ENCODE measurements at regions not wholly inside any gene's neighbourhood (a gene's known extent, or its start where the extent isn't known, plus 50 kb on each side); places are given as distances from the start of the nearest gene placed in this dataset.
"Not testable (repeated sequence)": the region's sequence is repeated elsewhere in the genome, so short reads cannot be mapped to it uniquely, and the experiment has no call there.

DNA sequence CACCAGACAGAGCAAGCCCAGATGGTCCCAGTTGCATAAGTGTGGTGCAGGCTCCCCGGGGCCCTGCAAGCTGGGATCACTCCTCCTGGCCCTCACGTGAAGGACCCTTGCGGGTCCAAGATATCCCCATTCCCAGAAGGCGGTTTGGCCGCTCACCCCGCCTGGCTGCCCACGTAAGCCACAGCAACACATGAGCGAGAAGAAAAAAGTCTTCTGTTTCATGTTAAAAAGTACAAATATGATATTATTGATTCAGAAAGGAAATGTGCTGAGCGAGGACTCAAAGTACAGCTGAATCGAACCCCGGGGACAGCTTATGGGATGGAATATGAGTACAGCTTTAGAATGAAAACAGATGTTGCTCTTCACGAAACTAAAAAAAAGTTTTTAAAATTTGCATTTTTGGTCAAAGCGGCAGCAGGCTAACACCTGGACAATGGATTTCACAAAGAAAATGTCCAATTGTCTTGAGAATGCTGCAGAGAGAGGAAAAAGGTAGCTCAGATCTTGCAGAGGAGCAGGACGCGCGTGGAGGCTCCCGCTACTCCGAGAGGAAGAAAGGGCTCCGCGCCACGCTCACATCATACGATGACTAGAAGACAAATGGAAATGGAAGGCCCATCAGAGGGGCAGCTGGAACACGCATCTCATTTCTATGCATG is 427.6 kb downstream of the IRX1 start:
- DNase-seq, result no peak

DNA sequence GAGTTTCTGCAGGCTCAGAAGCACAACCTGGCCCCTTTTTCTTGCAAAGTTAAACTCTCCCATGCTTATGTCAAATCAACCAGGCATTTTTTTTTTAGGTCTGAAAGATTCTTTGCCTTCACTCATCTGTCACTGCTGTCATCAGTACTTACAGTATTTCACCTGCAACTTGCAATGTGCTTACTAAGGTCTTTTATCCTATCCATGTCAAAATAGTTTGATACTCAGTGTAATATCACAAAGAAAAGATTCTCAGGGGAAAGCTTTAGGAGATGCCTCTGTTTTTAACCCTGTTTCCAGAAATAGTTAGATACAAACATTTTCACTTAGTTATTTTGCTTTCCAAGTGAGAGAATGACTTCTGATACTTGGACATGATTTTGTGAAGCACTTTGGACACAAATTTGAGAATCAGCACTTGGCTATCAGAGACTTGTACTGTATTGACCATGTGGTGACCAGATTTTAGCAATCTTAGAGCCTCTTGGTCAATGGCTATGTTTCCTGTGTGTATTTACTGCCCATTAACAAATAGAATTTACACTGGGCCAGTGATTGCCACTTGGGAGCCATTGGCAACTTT is 428.2 kb downstream of the IRX1 start:
- no peak for DNase-seq

- no peak for DNase-seq
Measured at GRCh38 chr5:4027088-4027734, 431.6 kb downstream of the IRX1 start.

DNA sequence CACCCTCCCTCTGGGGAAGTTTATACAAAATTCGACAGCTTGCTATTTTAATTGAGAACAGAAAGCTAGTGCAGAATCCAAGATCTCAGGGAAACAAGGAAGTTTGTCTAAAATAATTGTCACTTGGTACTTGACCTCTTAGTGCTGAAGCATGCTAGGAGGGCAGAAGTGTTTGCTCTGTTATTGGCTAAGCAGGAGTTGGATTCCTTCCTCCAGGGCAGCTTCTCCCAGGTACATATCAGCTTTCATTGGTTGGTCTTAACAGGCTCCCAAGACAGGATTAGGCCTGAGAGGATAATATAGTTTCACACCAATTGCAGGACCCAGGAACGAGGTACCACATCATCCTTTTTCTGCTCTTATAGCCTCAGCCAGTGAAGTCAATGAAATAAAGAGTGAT is 432.8 kb downstream of the IRX1 start:
- DNase-seq, result no peak

DNA sequence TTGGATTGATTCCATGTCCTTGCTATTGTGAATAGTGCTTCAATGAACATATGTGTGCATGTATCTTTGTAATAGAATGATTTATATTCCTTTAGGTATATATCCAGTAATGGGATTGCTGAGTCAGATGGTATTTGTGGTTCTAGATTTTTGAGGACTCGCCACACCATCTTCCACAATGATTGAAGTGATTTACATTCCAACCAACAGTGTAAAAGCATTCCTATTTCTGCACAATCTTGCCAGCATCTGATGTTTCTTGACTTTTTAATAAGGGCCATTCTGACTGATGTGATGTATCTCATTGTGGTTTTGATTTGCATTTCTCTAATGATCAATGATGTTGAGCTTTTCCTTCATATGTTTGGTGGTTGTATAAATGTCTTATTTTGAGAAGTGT is 437.9 kb downstream of the IRX1 start:
- not testable (repeated sequence) for DNase-seq

GRCh38 chr5:4036861-4037260 is 441.2 kb downstream of the IRX1 start:
- DNase-seq, result no peak

DNA sequence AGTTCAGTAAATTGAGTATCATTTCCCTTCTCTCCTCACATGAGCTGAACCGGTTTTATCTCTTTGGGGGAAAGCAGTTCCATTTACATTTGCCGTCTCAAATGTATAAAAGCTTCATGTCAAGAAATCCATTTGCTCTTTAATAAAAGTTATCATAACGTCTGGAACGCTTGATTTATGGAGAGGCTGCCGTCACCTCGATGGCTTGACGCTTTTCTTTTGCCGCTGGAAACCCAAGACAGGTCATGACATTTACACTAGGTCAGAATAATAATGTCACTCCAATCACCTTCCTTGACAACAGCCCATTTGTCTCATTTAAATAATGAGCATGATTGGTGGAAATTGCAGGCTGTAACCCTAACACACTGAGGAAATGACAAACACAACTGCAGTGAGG is 443.4 kb downstream of the IRX1 start:
- no peak for DNase-seq

- no peak for DNase-seq
Measured at GRCh38 chr5:4042311-4042710, 446.7 kb downstream of the IRX1 start.

DNA sequence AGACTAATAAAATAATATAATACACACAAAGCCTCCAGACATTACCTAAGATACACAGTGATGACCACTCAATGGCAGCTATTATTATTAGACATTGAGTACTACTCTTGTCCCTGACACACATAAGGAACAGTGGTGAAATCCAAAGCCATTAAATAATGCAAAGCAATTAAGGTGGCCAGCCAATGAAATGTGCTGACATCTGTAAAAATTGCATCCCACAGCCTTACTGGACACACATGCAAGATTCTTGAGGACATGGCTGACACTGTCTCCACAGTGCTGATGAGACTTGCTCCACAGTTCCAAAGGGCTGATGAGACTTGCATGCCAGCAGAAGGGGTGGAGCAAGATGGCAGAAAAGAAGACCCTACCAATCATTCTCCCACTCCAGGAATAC is 447.5 kb downstream of the IRX1 start:
- DNase-seq, result no peak

GRCh38 chr5:4044881-4045280 is 449.2 kb downstream of the IRX1 start:
- no peak for DNase-seq

GRCh38 chr5:4048398-4048797 is 452.8 kb downstream of the IRX1 start:
- no peak for DNase-seq

GRCh38 chr5:4050203-4050602 is 454.6 kb downstream of the IRX1 start:
- DNase-seq, result no peak

GRCh38 chr5:4053136-4053535 is 457.5 kb downstream of the IRX1 start:
- no peak for DNase-seq

DNA sequence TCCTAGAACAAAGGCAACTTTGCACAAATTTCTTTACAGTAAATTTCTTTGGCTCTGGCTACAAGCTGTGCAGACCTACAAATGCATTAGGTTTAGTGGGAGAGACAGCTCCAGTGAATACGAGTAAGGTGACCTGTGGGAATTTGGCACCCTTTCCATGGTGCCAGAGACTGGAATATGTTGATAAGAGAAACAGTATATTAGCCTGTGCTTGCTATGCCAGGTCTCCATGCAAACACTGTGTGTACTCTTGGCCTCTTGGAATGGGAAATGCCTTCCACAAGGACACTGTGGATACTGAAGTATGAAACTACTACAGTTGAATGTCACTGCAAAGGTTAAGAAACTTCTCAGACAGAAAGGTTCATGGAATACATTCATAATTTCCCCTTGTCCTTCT is 458.5 kb downstream of the IRX1 start:
- DNase-seq, result no peak

DNA sequence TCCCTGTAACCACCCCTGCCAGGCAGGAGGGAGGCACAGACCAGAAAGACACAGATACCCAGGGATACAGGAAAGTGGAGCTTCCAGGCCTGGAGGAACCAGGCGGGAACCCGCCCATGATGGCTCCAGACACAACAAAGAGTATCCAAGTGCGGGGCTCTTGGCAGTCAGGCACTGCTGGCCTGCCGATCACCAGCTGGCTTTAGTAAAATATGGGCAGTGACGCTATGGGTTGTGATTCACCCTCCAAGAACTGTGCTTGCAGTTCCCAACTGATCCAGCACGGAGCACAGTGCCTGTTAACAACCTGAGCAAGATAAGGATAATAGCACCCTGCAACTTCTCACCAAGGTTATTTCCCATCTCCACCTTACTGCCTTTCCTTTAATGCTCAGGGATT is 463.3 kb downstream of the IRX1 start:
- DNase-seq, result no peak

DNA sequence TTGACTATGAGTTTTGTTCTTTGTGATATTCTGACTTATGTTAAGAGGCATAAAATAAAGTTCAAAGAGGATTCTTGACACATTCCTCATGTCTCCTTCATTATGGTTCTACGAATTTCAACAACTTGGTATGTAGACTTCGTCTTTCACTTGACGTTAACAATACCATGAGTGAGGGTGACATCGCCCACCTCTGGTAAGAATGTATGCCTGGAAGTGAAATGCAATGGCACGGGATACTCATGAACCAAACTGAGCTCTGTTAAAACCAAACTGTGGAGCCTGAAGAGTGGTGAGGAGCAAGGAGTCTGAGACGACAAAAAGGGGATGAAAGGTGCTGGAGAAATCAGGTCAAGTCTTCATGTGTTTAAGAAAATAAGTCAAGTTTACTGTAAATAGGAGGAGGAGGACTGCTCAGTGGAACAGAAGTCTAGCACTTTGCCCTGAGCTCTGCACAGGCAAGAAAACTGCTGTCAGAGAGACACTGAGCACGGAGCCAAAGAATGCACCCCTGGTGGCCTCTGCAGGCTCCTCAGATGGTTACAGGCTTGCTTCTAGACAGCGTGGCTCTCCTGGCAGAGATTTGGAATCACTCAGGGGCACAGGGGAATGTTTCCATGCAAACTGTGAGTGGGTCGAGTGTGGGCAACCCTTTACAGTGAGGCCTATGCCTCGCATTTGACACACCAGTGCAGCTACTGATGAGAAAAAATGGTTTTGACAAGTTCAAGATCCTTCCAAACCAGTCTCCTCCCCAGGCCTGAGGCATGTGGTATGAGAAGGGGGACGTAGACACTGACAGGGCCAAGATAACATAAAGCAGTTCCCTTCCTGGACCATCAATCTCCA is 470.1 kb downstream of the IRX1 start:
- DNase-seq, result no peak

- no peak for DNase-seq
Measured at GRCh38 chr5:4068171-4068570, 472.5 kb downstream of the IRX1 start.

DNA sequence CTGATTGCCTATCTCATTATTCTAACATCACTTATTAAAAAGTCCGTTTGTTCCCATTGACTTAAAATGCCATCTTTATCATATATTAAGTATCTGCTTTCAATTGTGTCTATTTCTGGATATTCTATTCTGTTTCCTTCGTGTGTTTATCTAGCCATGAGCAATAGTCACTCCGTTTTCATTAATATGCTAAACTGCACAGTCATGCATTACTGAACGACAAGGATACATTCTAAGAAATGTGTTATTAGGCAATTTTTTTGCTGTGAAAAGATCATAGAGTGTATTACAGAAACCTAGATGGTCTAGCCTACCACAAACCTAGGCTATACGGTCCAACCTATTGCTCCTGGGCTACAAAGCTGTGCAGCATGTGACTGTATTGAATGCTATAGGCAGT is 482.9 kb downstream of the IRX1 start:
- DNase-seq, result no peak

GRCh38 chr5:4079831-4080230 is 484.2 kb downstream of the IRX1 start:
- DNase-seq, result no peak

DNA sequence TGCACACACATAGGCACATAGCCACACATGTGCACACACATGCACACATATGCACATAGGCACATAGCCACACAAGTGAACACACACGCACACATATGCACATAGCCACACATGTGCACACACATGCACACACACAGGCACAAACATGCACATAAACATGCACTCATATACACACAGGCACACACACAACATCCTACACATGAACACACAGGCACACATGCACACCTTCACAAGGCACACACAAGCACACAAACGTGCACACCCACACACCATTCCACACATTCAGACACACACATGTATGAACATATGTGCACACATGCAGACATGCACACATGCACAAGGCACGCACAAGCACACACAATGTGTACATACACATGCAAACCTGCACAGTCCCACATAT is 484.7 kb downstream of the IRX1 start:
- no peak for DNase-seq

- no peak for DNase-seq
Measured at GRCh38 chr5:4081059-4081458, 485.4 kb downstream of the IRX1 start.

GRCh38 chr5:4081466-4081865 is 485.8 kb downstream of the IRX1 start:
- DNase-seq, result no peak

GRCh38 chr5:4082966-4083564 is 487.4 kb downstream of the IRX1 start:
- DNase-seq, result no peak
